Panc1 (cell line): ENCODE measurements at regions not wholly inside any gene's neighbourhood (a gene's known extent, or its start where the extent isn't known, plus 50 kb on each side); places are given as distances from the start of the nearest gene placed in this dataset.

Experiments
- ATAC-seq: fragments of 200-7000 bp; cut with Tn5 transposase; 2 replicates; pipeline ENCODE4 v1.9.1; 2020; ENCODE audit warnings: mild to moderate bottlenecking, moderate library complexity
- BruUV-seq: library from RNA; stranded (reverse); fragments of 400-500 nt; replicated peaks from 2 replicates; lab custom pipeline; 2021; lab: Mats Ljungman, UMichigan
- CTCF ChIA-PET: fragments of 300-600 bp; sonication (Branson Sonifier 250); formaldehyde crosslinking; loops from one replicate; lab custom pipeline; 2022; ENCODE audit warnings: antibody characterized with exemption; lab: Charles Lee
- POLR2A ChIA-PET: fragments of 300-600 bp; sonication (Branson Sonifier 250); formaldehyde crosslinking; loops from one replicate; lab custom pipeline; 2022; ENCODE audit warnings: antibody characterized with exemption; lab: Charles Lee
- DNase-seq: peaks from one replicate; pipeline ENCODE4 v3.0.0-alpha.2; 2010; ENCODE audit warnings: low read depth, low spot score
- H3K27ac ChIP-seq: 2 replicates; pipeline ENCODE4 v1.5.1; 2011; ENCODE audit warnings: mild to moderate bottlenecking, low read length, inconsistent platforms
- H3K27me3 ChIP-seq: fragments of 200-500 bp; sonication (Bioruptor generic); 2 replicates; pipeline ENCODE4 v1.6.0; 2014; ENCODE audit warnings: low read length, inconsistent platforms; ENCODE audit not compliant: control insufficient read depth, insufficient read depth
- H3K36me3 ChIP-seq: fragments of 200-500 bp; sonication (Bioruptor generic); 2 replicates; pipeline ENCODE4 v1.5.1; 2014; ENCODE audit warnings: inconsistent platforms, mild to moderate bottlenecking, low read length, moderate library complexity; ENCODE audit not compliant: control insufficient read depth, insufficient read depth
- H3K4me1 ChIP-seq: 2 replicates; pipeline ENCODE4 v1.5.1; 2011; ENCODE audit warnings: inconsistent platforms, mild to moderate bottlenecking, low read length, moderate library complexity; ENCODE audit not compliant: control insufficient read depth, insufficient read depth
- H3K4me3 ChIP-seq, 2 experiments: 2 replicates each; pipeline ENCODE4 v1.5.1; 2011 to 2012; ENCODE audit warnings: low read depth in 2 of 2, low read length in 2 of 2, mild to moderate bottlenecking in 2 of 2, inconsistent platforms in 1 of 2, moderate library complexity in 1 of 2
- H3K9me3 ChIP-seq: fragments of 200-500 bp; sonication (Bioruptor generic); 2 replicates; pipeline ENCODE4 v1.5.1; 2014; ENCODE audit warnings: low read depth, mild to moderate bottlenecking, inconsistent platforms, low read length, moderate library complexity; ENCODE audit not compliant: control insufficient read depth, insufficient read depth
- POLR2AphosphoS5 ChIP-seq: IDR thresholded peaks from 2 replicates; pipeline ENCODE4 v1.6.1; 2012; ENCODE audit warnings: mild to moderate bottlenecking, low read depth, low read length, moderate library complexity
- SIN3A ChIP-seq: IDR thresholded peaks from 2 replicates; pipeline ENCODE4 v1.6.1; 2012; ENCODE audit warnings: low read depth, mild to moderate bottlenecking, low read length, moderate library complexity, borderline replicate concordance; ENCODE audit not compliant: insufficient read depth
- in situ Hi-C: cut with HindIII; loops from 2 replicates; pipeline ENCODE4 v1.10.0; 2016; ENCODE audit warnings: low sequenced_read_pairs, low pct_unique_long_range_greater_than_20kb
- intact Hi-C: fragments of 100-400 bp; cut with micrococcal nuclease; formaldehyde crosslinking; loops from one replicate; pipeline ENCODE4 v1.10.0; 2022; ENCODE audit not compliant: unreplicated experiment
- TF ChIP-seq, protein P1 (sequence below), 2 experiments: IDR thresholded peaks; 2 replicates each; pipeline ENCODE4 v1.6.1; 2011 to 2012; ENCODE audit warnings: low read depth in 2 of 2, control low read depth in 1 of 2, low read length in 1 of 2, mild to moderate bottlenecking in 1 of 2, moderate library complexity in 1 of 2; ENCODE audit not compliant: insufficient read depth in 1 of 2
- TF ChIP-seq, protein P2 (sequence below): fragments of 450-650 bp; IDR thresholded peaks from 2 replicates; pipeline ENCODE4 v1.5.1; 2017; ENCODE audit warnings: mild to moderate bottlenecking

DNA sequence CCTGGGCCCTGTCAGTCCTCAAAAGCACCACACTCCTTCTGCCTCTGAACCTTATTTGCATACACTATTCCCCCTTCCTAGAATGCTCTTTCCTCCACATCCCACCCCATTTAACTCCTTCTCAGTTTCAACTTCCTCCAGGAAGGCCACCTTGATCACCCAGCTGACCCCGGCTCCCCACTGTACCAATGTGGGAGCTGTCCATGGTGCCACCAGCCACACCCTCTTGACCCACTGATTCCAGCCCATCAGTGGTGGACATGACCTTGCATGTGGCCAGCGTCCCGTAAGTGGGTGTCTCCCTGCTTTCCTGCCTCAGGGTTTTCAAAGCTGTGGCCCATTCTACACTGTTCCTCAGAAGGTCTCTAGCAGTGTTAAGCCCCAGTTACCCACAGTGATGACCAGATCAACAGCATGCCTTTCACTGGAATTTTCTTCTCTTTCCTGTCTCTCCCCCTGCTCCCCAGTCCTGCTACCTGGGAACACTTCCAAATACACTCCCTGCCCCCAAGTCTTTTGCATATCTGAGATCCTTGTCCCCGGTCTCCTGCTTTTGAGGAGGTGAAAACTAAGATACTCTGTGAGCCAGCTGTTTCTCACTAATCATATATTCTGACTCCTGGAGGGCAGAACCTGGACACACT, 346.6 kb downstream of the MN1 start:
- ChIA-PET CTCF (no interaction called here), POLR2A (no interaction called here)
- H3K9me3 ChIP-seq = no peaks in the 10 kb centered on the region
- H3K27me3 ChIP-seq = no peaks in the 10 kb centered on the region
- H3K36me3 ChIP-seq = no peaks in the 10 kb centered on the region
- H3K4me3 ChIP-seq = no peak overlapping the region
- no TSS peak for BruUV-seq
- TF ChIP-seq, protein P1, sequence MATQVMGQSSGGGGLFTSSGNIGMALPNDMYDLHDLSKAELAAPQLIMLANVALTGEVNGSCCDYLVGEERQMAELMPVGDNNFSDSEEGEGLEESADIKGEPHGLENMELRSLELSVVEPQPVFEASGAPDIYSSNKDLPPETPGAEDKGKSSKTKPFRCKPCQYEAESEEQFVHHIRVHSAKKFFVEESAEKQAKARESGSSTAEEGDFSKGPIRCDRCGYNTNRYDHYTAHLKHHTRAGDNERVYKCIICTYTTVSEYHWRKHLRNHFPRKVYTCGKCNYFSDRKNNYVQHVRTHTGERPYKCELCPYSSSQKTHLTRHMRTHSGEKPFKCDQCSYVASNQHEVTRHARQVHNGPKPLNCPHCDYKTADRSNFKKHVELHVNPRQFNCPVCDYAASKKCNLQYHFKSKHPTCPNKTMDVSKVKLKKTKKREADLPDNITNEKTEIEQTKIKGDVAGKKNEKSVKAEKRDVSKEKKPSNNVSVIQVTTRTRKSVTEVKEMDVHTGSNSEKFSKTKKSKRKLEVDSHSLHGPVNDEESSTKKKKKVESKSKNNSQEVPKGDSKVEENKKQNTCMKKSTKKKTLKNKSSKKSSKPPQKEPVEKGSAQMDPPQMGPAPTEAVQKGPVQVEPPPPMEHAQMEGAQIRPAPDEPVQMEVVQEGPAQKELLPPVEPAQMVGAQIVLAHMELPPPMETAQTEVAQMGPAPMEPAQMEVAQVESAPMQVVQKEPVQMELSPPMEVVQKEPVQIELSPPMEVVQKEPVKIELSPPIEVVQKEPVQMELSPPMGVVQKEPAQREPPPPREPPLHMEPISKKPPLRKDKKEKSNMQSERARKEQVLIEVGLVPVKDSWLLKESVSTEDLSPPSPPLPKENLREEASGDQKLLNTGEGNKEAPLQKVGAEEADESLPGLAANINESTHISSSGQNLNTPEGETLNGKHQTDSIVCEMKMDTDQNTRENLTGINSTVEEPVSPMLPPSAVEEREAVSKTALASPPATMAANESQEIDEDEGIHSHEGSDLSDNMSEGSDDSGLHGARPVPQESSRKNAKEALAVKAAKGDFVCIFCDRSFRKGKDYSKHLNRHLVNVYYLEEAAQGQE (IDR thresholded peaks at IDR 0.05; ENCODE audit: insufficient read depth in 1 of 2, low read depth in 2 of 2, low read length in 1 of 2) = peak; percentile 78 to 87
- no peak for TF ChIP-seq POLR2AphosphoS5
- no peak for DNase-seq
- intact Hi-C loops = no loop called here
- H3K4me1 ChIP-seq = no peaks in the 10 kb centered on the region
- H3K27ac ChIP-seq = no peak overlapping the region
- ATAC-seq = no peak
- in situ Hi-C loops = no loop called here

DNA sequence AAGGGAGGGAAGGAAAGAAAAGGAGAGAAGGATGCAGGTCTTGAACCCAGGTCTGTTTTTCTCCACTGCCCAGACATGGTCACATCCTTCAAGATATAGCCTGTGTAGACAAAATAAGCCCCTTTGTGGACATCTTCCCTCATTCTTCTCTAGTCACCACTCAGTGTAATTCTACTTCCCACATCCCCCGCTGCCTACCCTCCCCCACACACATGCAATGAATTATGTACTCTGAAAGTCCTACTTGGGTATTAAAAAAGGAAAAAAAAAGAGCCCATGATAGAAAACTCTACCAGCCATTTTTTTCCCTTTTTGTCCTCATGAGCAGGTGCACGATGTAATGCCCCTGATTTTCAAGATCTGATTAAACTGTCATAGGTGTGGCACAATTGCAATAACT, 346.0 kb downstream of the MN1 start:
- no peak for DNase-seq
- no peaks in the 10 kb centered on the region for H3K27me3 ChIP-seq
- TF ChIP-seq, protein P1 (IDR thresholded peaks at IDR 0.05; ENCODE audit: insufficient read depth in 1 of 2, low read depth in 2 of 2, low read length in 1 of 2) = no peak
- TF ChIP-seq, protein P2, sequence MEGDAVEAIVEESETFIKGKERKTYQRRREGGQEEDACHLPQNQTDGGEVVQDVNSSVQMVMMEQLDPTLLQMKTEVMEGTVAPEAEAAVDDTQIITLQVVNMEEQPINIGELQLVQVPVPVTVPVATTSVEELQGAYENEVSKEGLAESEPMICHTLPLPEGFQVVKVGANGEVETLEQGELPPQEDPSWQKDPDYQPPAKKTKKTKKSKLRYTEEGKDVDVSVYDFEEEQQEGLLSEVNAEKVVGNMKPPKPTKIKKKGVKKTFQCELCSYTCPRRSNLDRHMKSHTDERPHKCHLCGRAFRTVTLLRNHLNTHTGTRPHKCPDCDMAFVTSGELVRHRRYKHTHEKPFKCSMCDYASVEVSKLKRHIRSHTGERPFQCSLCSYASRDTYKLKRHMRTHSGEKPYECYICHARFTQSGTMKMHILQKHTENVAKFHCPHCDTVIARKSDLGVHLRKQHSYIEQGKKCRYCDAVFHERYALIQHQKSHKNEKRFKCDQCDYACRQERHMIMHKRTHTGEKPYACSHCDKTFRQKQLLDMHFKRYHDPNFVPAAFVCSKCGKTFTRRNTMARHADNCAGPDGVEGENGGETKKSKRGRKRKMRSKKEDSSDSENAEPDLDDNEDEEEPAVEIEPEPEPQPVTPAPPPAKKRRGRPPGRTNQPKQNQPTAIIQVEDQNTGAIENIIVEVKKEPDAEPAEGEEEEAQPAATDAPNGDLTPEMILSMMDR = no peak
- TF ChIP-seq SIN3A (no peak), POLR2AphosphoS5 (no peak)
- CTCF ChIA-PET = no interaction called here
- no peaks in the 10 kb centered on the region for H3K4me1 ChIP-seq
- no peak overlapping the region for H3K4me3 ChIP-seq
- POLR2A ChIA-PET = no interaction called here
- no peak for ATAC-seq
- no TSS peak for BruUV-seq
- H3K9me3 ChIP-seq = no peaks in the 10 kb centered on the region
- H3K36me3 ChIP-seq = no peaks in the 10 kb centered on the region
- no peak overlapping the region for H3K27ac ChIP-seq
- intact Hi-C loops (no loop called here), in situ Hi-C loops (no loop called here)
